ENCODE measurements at regions not wholly inside any gene's neighbourhood (a gene's known extent, or its start where the extent isn't known, plus 50 kb on each side); places are given as distances from the start of the nearest gene placed in this dataset.

- no peak for TF ChIP-seq EP300 (IDR thresholded peaks at IDR 0.05)
- TF ChIP-seq POLR2AphosphoS5 (IDR thresholded peaks at IDR 0.05): no peak
- no peak for TF ChIP-seq CTCF (IDR thresholded peaks at IDR 0.05)
- no peak for TF ChIP-seq POLR2A (IDR thresholded peaks at IDR 0.05)
Measured at GRCh38 chr5:90265545-90265857, 144.1 kb downstream of the CETN3 start.
